Gastroesophageal sphincter (tissue), 3 donors: ENCODE measurements at regions not wholly inside any gene's neighbourhood (a gene's known extent, or its start where the extent isn't known, plus 50 kb on each side); places are given as distances from the start of the nearest gene placed in this dataset.

ENCODE experiments used
- POLR2AphosphoS5 ChIP-seq: sonication (generic); formaldehyde crosslinking; IDR thresholded peaks from one replicate; pipeline ENCODE4 v1.6.1; 2017; ENCODE audit warnings: antibody characterized with exemption
- TF ChIP-seq, protein P1 (sequence below), 4 experiments: fragments of 200-600 bp in 2 of 4; fragments of 450-650 bp in 2 of 4; sonication (generic) in 1 of 4; IDR thresholded peaks; one replicate each; pipeline ENCODE4 v1.5.1; 2017 to 2019; ENCODE audit warnings: antibody characterized with exemption in 4 of 4, mild to moderate bottlenecking in 2 of 4, moderate library complexity in 2 of 4

DNA sequence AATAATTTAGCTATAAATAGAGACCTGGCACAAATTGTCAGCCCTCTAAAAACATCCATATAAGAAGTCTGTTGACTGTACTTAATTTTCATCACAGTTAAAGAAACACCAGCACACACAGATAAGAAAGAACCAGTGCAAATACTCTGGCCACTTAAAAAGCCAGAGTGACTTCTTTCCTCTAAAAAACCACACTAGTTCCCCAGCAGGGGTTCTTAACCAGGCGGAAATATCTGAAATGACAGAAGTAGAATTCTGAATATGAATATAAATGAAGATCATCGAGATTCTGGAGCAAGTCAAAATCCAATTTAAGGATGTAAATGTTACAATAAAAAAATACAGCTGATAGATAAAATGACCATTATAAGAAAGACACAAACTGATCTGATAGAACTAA lies 870.6 kb upstream of the ADGRL4 start:
- TF ChIP-seq, protein P1, sequence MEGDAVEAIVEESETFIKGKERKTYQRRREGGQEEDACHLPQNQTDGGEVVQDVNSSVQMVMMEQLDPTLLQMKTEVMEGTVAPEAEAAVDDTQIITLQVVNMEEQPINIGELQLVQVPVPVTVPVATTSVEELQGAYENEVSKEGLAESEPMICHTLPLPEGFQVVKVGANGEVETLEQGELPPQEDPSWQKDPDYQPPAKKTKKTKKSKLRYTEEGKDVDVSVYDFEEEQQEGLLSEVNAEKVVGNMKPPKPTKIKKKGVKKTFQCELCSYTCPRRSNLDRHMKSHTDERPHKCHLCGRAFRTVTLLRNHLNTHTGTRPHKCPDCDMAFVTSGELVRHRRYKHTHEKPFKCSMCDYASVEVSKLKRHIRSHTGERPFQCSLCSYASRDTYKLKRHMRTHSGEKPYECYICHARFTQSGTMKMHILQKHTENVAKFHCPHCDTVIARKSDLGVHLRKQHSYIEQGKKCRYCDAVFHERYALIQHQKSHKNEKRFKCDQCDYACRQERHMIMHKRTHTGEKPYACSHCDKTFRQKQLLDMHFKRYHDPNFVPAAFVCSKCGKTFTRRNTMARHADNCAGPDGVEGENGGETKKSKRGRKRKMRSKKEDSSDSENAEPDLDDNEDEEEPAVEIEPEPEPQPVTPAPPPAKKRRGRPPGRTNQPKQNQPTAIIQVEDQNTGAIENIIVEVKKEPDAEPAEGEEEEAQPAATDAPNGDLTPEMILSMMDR (IDR thresholded peaks at IDR 0.05) = no peak
- no peak for TF ChIP-seq POLR2AphosphoS5
